HCT116 (cell line): ENCODE measurements at regions not wholly inside any gene's neighbourhood (a gene's known extent, or its start where the extent isn't known, plus 50 kb on each side); places are given as distances from the start of the nearest gene placed in this dataset.

Experiments used
- ATAC-seq: fragments of 200-7000 bp; cut with Tn5 transposase; 2 replicates; pipeline ENCODE4 v1.9.1; 2020; ENCODE audit warnings: mild to moderate bottlenecking, moderate library complexity
- BruUV-seq: library from RNA; stranded (reverse); fragments of 400-500 nt; replicated peaks from 2 replicates; lab custom pipeline; 2021; lab: Mats Ljungman, UMichigan
- CTCF ChIA-PET: fragments of 300-600 bp; sonication (Branson Sonifier 250); formaldehyde crosslinking; loops from one replicate; lab custom pipeline; 2021; ENCODE audit warnings: antibody characterized with exemption; lab: Charles Lee
- POLR2A ChIA-PET: fragments of 300-600, 350-600 bp; sonication (Branson Sonifier 250); formaldehyde crosslinking; loops from one replicate; lab custom pipeline; 2021; ENCODE audit warnings: antibody characterized with exemption; lab: Charles Lee
- RAD21 ChIA-PET, 2 experiments: fragments of 300-600 bp; sonication (Branson Sonifier 250); formaldehyde crosslinking; loops; one replicate each; lab custom pipeline; 2023; ENCODE audit warnings: low total read pairs in 2 of 2; ENCODE audit not compliant: uncharacterized antibody in 2 of 2, unreplicated experiment in 2 of 2, low non-redundant PET in 1 of 2; lab: Charles Lee
- DNase-seq: peaks from one replicate; pipeline ENCODE4 v3.0.0-alpha.2; 2010; ENCODE audit warnings: low read depth, low spot score
- H2AFZ ChIP-seq: fragments of 200-600 bp; shearing (Covaris generic), sonication (generic); 2 replicates; pipeline ENCODE4 v1.6.1; 2017; ENCODE audit warnings: low read depth, mixed run types, mixed read lengths, antibody characterized with exemption, low read length; ENCODE audit not compliant: poor library complexity, severe bottlenecking
- H3K27ac ChIP-seq: 2 replicates; pipeline ENCODE4 v1.5.1; 2012; ENCODE audit warnings: low read depth, low read length
- H3K27me3 ChIP-seq: fragments of 200-600 bp; sonication (generic); 2 replicates; pipeline ENCODE4 v1.6.1; 2016; ENCODE audit warnings: mixed run types, low read length, mixed read lengths; ENCODE audit not compliant: insufficient read depth
- H3K36me3 ChIP-seq, 2 experiments: fragments of 200-500 bp in 1 of 2; fragments of 200-600 bp in 1 of 2; sonication (Bioruptor generic) in 1 of 2; sonication (generic) in 1 of 2; 2 replicates each; pipeline versions ENCODE4 v1.5.1 to v1.6.1; 2014 to 2016; ENCODE audit warnings: low read length in 2 of 2, inconsistent platforms in 1 of 2, mixed read lengths in 1 of 2, mixed run types in 1 of 2; ENCODE audit not compliant: insufficient read depth in 2 of 2, control insufficient read depth in 1 of 2
- H3K4me1 ChIP-seq, 2 experiments: fragments of 200-600 bp in 1 of 2; sonication (generic) in 1 of 2; 2 replicates each; pipeline versions ENCODE4 v1.5.1 to v1.6.1; 2012 to 2017; ENCODE audit warnings: low read length in 2 of 2, inconsistent platforms in 1 of 2, mild to moderate bottlenecking in 1 of 2, mixed read lengths in 1 of 2, mixed run types in 1 of 2, moderate library complexity in 1 of 2; ENCODE audit not compliant: insufficient read depth in 2 of 2, control insufficient read depth in 1 of 2
- H3K4me2 ChIP-seq: fragments of 200-600 bp; sonication (generic); 2 replicates; pipeline ENCODE4 v1.6.1; 2017; ENCODE audit warnings: mixed run types, low read length, mixed read lengths
- H3K4me3 ChIP-seq, 2 experiments: fragments of 200-600 bp in 1 of 2; sonication (generic) in 1 of 2; replicated peaks in 1 of 2; 2 replicates each; pipeline ENCODE4 v1.5.1; 2011 to 2016; ENCODE audit warnings: low read length in 2 of 2, control low read depth in 1 of 2, low read depth in 1 of 2, mild to moderate bottlenecking in 1 of 2, mixed read lengths in 1 of 2, mixed run types in 1 of 2
- H3K79me2 ChIP-seq: fragments of 200-600 bp; sonication (generic); 2 replicates; pipeline ENCODE4 v1.6.1; 2017; ENCODE audit warnings: mild to moderate bottlenecking, mixed run types, low read length, moderate library complexity, mixed read lengths; ENCODE audit not compliant: insufficient read depth
- H3K9ac ChIP-seq: fragments of 200-600 bp; sonication (generic); 2 replicates; pipeline ENCODE4 v1.6.1; 2016; ENCODE audit warnings: low read length, mixed read lengths
- H3K9me2 ChIP-seq: fragments of 200-600 bp; sonication (generic), shearing (Covaris generic); 2 replicates; pipeline ENCODE4 v1.6.1; 2017; ENCODE audit warnings: mixed run types, mild to moderate bottlenecking, moderate library complexity; ENCODE audit not compliant: insufficient read depth
- H3K9me3 ChIP-seq, 2 experiments: fragments of 200-500 bp in 1 of 2; fragments of 200-600 bp in 1 of 2; sonication (Bioruptor generic) in 1 of 2; sonication (generic) in 1 of 2; 2 replicates each; pipeline ENCODE4 v1.6.1; 2014 to 2017; ENCODE audit warnings: low read length in 2 of 2, mixed read lengths in 2 of 2, inconsistent platforms in 1 of 2, low read depth in 1 of 2, mild to moderate bottlenecking in 1 of 2, mixed run types in 1 of 2, moderate library complexity in 1 of 2; ENCODE audit not compliant: control insufficient read depth in 1 of 2, insufficient read depth in 1 of 2
- H4K20me1 ChIP-seq: fragments of 200-600 bp; sonication (generic), shearing (Covaris generic); 2 replicates; pipeline ENCODE4 v1.6.1; 2017; ENCODE audit warnings: mixed run types, mild to moderate bottlenecking, moderate library complexity; ENCODE audit not compliant: insufficient read depth
- ELF1 ChIP-seq: IDR thresholded peaks from 2 replicates; pipeline ENCODE4 v1.6.1; 2012; ENCODE audit warnings: low read depth, borderline replicate concordance
- EZH2phosphoT487 ChIP-seq: fragments of 200-600 bp; IDR thresholded peaks from 2 replicates; pipeline ENCODE4 v1.6.1; 2018; ENCODE audit warnings: antibody characterized with exemption, borderline replicate concordance
- JUND ChIP-seq: IDR thresholded peaks from 2 replicates; pipeline ENCODE4 v1.6.1; 2012
- POLR2A ChIP-seq: IDR thresholded peaks from 2 replicates; pipeline ENCODE4 v1.7.0; 2011; ENCODE audit warnings: borderline replicate concordance; ENCODE audit not compliant: insufficient read depth, insufficient read length; ENCODE audit errors: extremely low read depth
- SP1 ChIP-seq: IDR thresholded peaks from 2 replicates; pipeline ENCODE4 v1.6.1; 2012; ENCODE audit warnings: low read depth
- ZBTB33 ChIP-seq: IDR thresholded peaks from 2 replicates; pipeline ENCODE4 v1.6.1; 2011; ENCODE audit warnings: mild to moderate bottlenecking, low read length, moderate library complexity; ENCODE audit not compliant: insufficient replicate concordance; ENCODE audit errors: extremely low read depth
- ZFX ChIP-seq: fragments of 450-650 bp; IDR thresholded peaks from 2 replicates; pipeline ENCODE4 v1.6.1; 2017
- intact Hi-C: fragments of 100-400 bp; cut with micrococcal nuclease; formaldehyde crosslinking; loops from 2 replicates; pipeline ENCODE4 v1.10.0; 2022
- TF ChIP-seq, protein P1 (sequence below), 3 experiments: fragments of 200-600 bp in 1 of 3; sonication (generic) in 1 of 3; IDR thresholded peaks in 2 of 3; conservative IDR thresholded peaks in 1 of 3; 2 replicates each; pipeline ENCODE4 v1.5.1; 2012 to 2017; ENCODE audit warnings: low read depth in 2 of 3, low read length in 2 of 3, antibody characterized with exemption in 1 of 3, borderline replicate concordance in 1 of 3, control low read depth in 1 of 3, mild to moderate bottlenecking in 1 of 3, mixed read lengths in 1 of 3, mixed run types in 1 of 3, moderate library complexity in 1 of 3; ENCODE audit not compliant: insufficient read depth in 1 of 3

- Histone ChIP-seq H3K4me1 (peaks cover 0 to 5% of the 10 kb centered on the region in 2 experiments; a peak in 1 of 4 replicates), H3K27me3 (peaks cover 16% of the 10 kb centered on the region), H3K79me2 (no peaks in the 10 kb centered on the region), H3K36me3 (no peaks in the 10 kb centered on the region), H3K9me2 (no peaks in the 10 kb centered on the region), H3K9ac (no peak overlapping the region), H3K4me3 (no peak overlapping the region), H4K20me1 (no peaks in the 10 kb centered on the region), H3K9me3 (no peaks in the 10 kb centered on the region), H2AFZ (no peak overlapping the region), H3K4me2 (no peak overlapping the region), H3K27ac (no peak overlapping the region)
- intact Hi-C loops: no loop called here
- ChIA-PET RAD21 (no interaction called here), POLR2A (no interaction called here), CTCF (no interaction called here)
- no TSS peak for BruUV-seq
- TF ChIP-seq ZBTB33: no peak
- TF ChIP-seq, protein P1, sequence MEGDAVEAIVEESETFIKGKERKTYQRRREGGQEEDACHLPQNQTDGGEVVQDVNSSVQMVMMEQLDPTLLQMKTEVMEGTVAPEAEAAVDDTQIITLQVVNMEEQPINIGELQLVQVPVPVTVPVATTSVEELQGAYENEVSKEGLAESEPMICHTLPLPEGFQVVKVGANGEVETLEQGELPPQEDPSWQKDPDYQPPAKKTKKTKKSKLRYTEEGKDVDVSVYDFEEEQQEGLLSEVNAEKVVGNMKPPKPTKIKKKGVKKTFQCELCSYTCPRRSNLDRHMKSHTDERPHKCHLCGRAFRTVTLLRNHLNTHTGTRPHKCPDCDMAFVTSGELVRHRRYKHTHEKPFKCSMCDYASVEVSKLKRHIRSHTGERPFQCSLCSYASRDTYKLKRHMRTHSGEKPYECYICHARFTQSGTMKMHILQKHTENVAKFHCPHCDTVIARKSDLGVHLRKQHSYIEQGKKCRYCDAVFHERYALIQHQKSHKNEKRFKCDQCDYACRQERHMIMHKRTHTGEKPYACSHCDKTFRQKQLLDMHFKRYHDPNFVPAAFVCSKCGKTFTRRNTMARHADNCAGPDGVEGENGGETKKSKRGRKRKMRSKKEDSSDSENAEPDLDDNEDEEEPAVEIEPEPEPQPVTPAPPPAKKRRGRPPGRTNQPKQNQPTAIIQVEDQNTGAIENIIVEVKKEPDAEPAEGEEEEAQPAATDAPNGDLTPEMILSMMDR (IDR thresholded peaks at IDR 0.05 in 2 of 3, conservative IDR thresholded peaks at IDR 0.05 in 1 of 3; ENCODE audit: borderline replicate concordance in 1 of 3, insufficient read depth in 1 of 3, low read depth in 2 of 3, low read length in 2 of 3): no peak
- TF ChIP-seq SP1: no peak
- TF ChIP-seq POLR2A: no peak
- no peak for TF ChIP-seq ELF1
- no peak for TF ChIP-seq JUND
- TF ChIP-seq ZFX: no peak
- no peak for TF ChIP-seq EZH2phosphoT487
- no peak for DNase-seq
- ATAC-seq: no peak
Measured at GRCh38 chr2:15682354-15682753, 90.7 kb downstream of the DDX1 start.
